ENCODE measurements at regions not wholly inside any gene's neighbourhood (a gene's known extent, or its start where the extent isn't known, plus 50 kb on each side); places are given as distances from the start of the nearest gene placed in this dataset.
"Not testable (repeated sequence)": the region's sequence is repeated elsewhere in the genome, so short reads cannot be mapped to it uniquely, and the experiment has no call there.

DNA sequence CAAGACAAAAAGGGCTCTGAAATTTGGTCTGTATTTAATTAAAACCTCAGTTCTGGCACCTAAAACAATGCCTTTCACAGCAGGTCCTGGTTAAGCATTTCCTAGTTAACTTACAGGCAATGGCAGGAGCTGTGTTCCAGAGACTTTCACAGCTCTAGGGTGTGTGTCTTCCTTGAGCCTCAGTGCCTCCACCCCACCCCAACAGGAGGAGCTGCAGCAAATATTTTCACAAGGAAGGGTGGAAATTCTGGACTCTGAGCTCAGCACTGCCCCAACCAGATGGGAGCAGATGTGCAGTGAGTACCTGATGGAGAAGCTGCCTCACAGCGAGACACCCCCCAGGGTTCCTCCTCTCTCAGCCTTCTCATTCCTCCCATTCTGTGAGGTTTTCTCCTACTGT lies 106.3 kb upstream of the SPATA12 start:
- DNase-seq = no peak

GRCh38 chr3:56952846-56953245 lies 107.6 kb upstream of the SPATA12 start:
- no peak for DNase-seq

- DNase-seq = no peak
Observed at GRCh38 chr3:56952061-56952460, 108.4 kb upstream of the SPATA12 start.

DNA sequence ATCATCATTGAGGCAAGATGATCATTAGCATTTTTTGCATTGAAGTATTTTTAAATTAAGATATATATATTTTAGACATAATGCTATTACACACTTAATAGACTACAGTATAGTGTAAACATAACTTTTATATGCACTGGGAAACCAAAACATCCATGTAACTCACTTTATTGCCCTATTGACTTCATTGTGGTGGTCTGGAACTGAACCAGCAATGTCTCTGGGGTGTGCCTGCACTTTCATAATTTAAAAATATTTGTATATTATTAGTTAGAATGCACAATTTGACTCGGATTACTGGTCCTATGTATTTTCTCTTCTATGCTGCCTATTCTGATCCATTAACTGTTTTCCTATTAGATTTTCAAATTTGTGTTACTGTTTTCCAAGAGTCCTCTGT lies 109.1 kb upstream of the SPATA12 start:
- DNase-seq = no peak

DNA sequence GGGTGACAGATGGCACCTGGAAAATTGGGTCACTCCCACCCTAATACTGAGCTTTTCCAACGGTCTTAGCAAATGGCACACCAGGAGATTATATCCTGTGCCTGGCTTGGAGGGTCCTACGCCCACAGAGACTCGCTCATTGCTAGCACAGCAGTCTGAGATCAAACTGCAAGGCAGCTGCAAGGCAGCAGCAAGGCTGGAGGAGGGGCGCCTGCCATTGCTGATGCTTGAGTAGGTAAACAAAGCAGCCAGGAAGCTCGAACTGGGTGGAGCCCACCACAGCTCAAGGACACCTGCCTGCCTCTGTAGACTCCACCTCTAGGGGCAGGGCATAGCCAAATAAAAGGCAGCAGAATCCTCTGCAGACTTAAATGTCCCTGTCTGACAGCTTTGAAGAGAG lies 115.1 kb upstream of the SPATA12 start:
- DNase-seq = not testable (repeated sequence)

DNA sequence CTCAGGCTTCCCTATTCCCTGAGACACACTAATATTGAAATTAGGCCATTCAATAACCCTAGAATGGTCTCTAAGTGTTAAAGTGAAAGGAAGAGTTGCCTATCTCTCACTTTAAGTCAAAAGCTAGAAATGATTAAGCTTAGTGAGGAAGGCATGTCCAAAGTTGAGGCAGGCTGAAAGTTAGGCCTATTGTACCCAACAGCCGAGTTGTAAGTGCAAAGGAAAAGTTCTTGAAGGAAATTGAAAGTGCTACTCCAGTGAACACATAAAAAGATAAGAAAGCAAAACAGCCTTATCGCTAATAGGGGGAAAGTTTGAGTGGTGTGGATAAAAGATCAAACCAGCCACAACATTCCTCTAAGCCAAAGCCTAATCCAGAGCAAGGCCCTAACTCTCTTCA lies 117.9 kb upstream of the SPATA12 start:
- no peak for DNase-seq

- no peak for DNase-seq
Observed at GRCh38 chr3:56940976-56941375, 119.5 kb upstream of the SPATA12 start.

- no peak for DNase-seq
Observed at GRCh38 chr3:56940321-56940720, 120.1 kb upstream of the SPATA12 start.

DNA sequence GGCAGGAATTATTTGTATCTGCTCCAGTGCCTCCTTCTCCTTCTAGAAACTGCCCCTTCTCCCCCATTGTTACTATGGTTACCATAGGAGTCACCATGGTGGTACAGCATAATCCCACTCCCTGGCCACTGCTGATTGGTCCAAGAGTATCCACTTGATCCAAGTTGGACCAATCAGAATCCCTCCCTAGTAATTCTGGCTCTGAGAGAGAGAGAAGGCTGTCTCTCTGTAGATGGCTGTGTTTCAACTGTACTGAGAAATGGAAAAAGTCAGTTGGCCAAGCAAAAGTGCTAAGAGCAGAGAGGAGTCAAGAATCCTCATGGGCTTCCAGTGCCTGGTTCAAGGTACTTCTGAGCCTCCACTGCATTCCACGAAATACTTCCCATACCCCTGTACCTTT lies 120.6 kb upstream of the SPATA12 start:
- DNase-seq = no peak

DNA sequence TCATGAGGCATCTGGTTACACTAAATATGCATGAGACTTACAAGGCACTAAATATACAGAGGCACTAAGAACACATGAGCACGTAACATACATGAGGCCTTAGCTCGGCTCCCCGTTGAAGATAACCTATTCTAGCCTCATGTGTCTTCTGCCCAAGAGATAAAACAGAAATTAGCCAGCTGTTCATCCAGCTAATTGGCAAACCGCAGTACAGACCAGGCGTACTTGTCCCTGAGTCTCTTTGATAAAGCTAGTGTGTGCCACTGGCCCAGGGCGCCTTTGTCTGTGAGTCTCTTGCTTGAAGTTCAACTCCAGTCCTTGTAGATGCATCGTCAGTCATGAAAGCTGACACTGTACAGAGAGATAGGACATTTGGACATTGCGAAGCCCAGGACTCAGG lies 121.9 kb upstream of the SPATA12 start:
- no peak for DNase-seq

DNA sequence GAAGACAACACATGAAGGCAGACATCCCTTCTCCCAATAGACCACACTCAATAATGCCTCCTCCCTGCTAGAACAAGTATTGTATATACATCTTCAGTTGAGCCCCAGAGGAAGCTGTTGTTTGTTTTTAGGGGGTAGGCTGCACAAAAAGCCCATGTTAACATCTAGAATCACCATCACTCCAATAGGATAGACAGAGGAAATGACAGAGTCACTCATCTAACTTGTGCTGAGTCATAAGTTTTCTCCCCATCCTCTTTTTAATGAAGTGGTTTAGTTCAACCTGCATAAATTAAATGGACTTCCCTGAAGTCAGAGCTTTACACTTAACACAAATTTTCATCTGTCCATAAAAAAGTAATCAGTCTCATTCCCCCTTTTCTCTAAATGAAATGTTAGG lies 122.9 kb upstream of the SPATA12 start:
- no peak for DNase-seq

- DNase-seq = no peak
Observed at GRCh38 chr3:56935811-56936210, 124.7 kb upstream of the SPATA12 start.

DNA sequence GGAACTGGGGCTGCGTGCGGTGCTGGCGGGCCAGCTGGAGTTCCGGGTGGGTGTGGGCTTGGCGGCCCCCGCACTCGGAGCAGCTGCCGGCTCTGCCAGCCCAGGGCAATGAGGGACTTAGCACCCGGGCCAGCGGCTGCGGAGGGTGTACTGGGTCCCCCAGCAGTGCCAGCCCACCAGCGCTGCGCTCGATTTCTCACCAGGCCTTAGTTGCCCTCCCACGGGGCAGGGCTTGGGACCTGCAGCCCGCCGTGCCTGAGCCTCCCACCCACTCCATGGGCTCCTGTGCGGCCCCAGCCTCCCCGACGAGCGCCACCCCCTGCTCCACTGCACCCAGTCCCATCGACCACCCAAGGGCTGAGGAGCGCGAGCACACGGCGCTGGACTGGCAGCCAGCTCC lies 126.0 kb upstream of the SPATA12 start:
- DNase-seq = not testable (repeated sequence)

GRCh38 chr3:56933803-56934202 lies 126.7 kb upstream of the SPATA12 start:
- DNase-seq = no peak

DNA sequence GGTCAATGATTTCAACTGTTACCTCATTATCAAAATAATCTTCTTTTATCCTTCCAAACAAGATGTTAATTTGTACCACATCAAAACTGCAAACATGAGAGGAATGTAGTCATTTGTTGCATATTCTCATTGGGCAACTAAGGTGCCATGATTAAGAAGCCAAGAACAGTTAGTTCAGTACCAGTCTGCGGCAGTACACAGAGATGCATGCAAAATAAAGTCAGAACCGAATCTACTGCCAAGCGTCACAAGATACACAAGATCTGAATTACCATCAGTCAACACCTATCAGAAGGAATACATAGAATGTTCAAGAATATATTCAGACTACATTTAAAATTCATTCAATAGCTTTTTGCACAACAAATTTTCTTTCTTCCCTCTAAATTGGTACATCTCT lies 127.6 kb upstream of the SPATA12 start:
- DNase-seq = no peak

DNA sequence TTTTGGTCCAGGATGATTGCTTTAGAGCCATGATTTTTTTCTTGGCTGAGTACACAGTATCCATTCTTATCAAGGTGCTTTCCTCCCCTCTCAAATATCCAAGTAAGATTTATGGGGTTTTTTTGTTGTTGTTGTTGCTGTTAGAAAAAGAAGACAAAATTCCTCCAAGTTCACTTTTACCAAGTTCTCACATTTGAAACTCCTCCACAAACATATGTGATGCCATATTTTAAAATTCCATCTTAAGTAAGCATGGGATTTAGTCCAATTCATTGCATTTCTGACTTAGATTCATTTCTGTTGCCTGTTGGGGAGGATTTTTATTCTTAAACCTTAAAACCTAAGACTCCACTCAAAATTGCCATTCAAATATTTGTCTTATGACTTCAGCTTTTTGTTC lies 128.6 kb upstream of the SPATA12 start:
- no peak for DNase-seq

GRCh38 chr3:56930706-56931105 lies 129.0 kb upstream of the ARHGEF3 start:
- DNase-seq = no peak

- no peak for DNase-seq
Observed at GRCh38 chr3:56929809-56930615, 128.3 kb upstream of the ARHGEF3 start.

DNA sequence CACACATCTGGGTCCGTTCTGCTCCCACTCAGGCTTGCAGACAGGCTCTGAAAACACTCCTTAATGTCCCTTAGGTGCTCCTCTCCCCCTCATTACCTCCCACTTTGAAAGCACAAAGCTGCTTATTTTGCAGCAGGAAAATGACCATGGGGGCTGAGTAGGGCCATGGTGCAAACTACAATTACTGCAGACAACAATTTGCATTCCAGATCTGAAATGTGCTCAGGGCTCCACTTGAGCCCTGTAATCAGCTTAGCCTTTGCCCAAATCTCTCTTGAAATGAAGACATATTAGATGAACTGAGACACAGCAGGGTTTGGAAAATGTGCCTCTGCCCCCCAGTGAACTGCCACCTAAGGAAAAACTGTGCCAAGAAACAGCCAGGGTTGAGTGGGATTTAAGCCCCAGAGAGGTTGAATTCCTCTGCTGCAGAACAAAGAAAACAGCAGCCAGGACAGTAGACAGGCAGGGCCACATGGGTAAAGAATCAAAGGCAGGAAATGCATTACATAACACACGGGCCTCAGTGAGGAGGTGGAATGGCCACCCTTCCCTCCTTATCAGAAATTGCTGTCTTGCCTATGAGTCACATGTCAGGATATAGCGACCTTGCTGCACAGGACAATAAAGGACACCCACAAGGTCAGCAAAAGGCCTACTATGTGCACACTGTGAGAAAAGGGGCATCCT lies 126.8 kb upstream of the ARHGEF3 start:
- no peak for DNase-seq

DNA sequence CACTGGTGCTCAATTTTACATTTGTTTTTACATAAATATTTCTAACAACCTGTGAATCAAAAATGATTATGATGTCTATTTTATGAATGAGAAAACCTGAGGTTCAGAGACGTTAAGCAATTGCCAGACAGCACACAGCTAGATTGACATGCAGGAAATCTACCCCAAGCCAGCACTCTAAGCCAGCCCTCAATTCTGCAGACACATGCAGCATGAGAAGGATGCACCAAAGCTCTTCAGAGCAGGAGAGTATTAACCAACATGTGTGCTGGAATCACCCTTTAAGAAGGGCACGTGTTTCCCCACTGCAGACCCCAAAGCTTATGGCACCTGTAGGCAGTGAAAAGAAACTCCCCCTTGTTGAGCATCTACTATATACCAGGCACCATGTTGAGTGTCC lies 126.1 kb upstream of the ARHGEF3 start:
- no peak for DNase-seq

DNA sequence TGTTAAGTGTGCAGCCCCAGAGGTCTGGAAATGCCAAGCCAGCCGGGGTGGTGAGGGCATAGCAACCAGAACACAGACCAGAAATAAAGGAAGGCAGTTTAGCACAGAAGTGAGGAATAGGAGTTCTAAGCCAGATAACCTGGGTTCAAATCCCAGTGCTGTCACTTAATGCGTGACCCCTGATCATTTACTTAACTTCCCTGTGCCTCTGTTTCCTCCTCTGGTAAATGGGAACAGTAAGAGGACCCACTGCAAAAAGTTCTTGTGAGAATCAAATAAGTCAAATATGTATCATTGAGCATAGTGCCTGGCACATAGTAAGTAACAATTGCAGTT lies 125.2 kb upstream of the ARHGEF3 start:
- no peak for DNase-seq

- no peak for DNase-seq
Observed at GRCh38 chr3:56926243-56926946, 124.6 kb upstream of the ARHGEF3 start.

DNA sequence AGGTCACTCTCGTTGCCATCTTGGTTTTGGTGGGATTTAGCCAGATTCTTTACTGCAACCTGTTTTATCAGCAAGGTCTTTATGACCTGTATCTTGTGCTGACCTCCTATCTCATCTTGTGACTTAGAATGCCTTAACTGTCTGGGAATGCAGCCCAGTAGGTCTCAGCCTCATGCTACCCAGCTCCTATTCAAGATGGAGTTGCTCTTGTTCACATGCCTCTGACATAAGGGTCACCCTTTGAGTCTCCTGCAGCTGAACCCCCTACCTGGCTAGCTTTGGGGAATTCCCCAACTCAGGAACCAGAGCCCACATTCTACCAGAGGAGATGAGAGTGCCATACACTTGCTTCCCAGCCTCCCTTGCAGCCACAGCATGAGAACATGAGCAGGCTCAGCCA lies 123.0 kb upstream of the ARHGEF3 start:
- not testable (repeated sequence) for DNase-seq

All from right forelimb (tissue), 1 donor.